HL-60 (cell line): ENCODE measurements at regions not wholly inside any gene's neighbourhood (a gene's known extent, or its start where the extent isn't known, plus 50 kb on each side); places are given as distances from the start of the nearest gene placed in this dataset.

ENCODE experiments used
- CTCF ChIP-seq: IDR thresholded peaks from one replicate; pipeline ENCODE4 v1.5.1; 2011; ENCODE audit warnings: low read length, control low read depth, inconsistent platforms; ENCODE audit not compliant: insufficient read depth
- POLR2AphosphoS5 ChIP-seq: IDR thresholded peaks from 2 replicates; pipeline ENCODE4 v1.6.1; 2012; ENCODE audit warnings: low read depth
- REST ChIP-seq: IDR thresholded peaks from 2 replicates; pipeline ENCODE4 v1.6.1; 2012; ENCODE audit warnings: low read depth; ENCODE audit not compliant: insufficient replicate concordance

- no peak for TF ChIP-seq CTCF
- TF ChIP-seq REST: no peak
- TF ChIP-seq POLR2AphosphoS5: no peak
Measured at GRCh38 chr6:145036236-145036635, 699.1 kb downstream of the EPM2A start.
